HPDE6-E6E7 (cell line): ENCODE measurements at regions not wholly inside any gene's neighbourhood (a gene's known extent, or its start where the extent isn't known, plus 50 kb on each side); places are given as distances from the start of the nearest gene placed in this dataset.

Experiments used
- DNase-seq: peaks from one replicate; pipeline ENCODE4 v3.0.0; 2011; ENCODE audit warnings: missing footprints; ENCODE audit errors: extremely low spot score

DNA sequence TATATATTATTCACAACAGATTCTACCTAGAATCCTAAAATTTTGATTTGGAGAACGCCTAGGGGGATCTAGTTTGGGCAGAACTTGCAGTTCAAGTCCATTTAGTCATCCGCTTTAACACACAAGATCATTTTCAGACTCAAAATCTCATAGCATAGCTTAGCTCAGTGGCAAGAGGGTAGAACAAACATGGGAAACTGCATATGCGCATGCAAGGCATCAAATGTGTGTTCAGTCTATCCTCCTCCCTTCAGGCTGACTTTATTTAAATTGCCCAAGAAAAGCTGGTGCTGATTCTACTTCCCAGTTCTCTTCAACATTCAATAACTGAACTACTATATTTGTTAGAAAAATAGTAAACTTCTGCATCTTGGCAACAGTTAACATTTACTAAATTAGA lies 79.6 kb upstream of the NRXN1 start:
- no peak for DNase-seq

DNA sequence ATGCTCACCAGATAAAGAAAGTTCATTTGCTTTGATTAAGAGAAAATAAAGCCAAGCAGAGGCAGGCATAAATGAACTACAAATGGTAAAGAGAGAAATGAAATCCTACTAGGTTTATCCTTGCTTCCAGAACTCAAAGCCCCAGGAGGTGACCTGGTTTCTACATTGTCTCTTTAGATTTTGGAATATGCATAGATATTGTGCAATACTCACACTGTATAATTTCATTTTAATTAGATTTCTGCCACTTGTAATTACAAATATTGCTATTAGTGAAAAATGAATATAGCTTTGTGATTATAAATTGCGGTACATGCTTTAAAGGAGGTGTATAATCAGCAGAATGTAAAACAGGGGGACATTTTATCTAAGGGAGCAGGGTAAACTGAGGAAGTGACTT lies 76.9 kb upstream of the NRXN1 start:
- no peak for DNase-seq

DNA sequence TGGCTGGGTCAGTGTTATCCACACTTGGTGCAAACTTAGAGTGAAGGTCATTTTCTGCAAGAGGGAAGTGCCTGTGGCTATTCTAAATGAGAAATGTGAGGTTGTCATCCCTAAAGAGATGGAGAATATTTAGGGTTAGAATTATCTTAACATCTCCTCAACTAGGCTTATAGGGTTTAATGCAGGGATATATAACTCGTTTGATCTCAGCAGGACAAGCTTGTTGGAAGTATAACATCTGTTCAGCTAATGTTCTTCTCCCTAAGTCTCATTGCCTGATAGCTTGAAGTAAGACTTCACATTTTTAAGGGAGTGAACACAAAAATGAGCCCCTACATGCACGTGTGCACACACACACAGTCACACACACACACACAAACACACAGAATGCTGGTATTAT lies 75.9 kb upstream of the NRXN1 start:
- no peak for DNase-seq

- no peak for DNase-seq
Observed at GRCh38 chr2:51105811-51106210, 73.9 kb upstream of the NRXN1 start.

GRCh38 chr2:51103205-51103604 lies 71.3 kb upstream of the NRXN1 start:
- peak; percentile 1 for DNase-seq

DNA sequence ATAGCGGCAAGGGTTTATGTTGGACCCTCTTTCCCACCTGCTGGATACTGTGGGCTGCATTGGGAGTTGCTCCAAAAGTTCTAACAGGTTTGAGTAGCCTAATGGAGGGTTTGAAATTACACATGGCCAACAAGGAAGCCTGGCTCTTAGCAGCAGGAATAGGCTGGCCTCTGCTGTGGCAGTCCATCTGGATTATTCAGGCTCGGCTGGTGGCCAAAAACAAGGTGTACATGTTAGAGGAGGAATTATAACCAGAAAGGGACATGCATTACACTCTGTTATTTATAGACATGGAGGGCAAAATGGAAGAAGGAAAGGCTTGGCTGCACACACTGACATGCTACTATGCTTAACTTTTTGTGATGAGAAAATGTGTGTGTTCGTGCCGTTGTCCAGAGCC lies 61.1 kb upstream of the NRXN1 start:
- no peak for DNase-seq

DNA sequence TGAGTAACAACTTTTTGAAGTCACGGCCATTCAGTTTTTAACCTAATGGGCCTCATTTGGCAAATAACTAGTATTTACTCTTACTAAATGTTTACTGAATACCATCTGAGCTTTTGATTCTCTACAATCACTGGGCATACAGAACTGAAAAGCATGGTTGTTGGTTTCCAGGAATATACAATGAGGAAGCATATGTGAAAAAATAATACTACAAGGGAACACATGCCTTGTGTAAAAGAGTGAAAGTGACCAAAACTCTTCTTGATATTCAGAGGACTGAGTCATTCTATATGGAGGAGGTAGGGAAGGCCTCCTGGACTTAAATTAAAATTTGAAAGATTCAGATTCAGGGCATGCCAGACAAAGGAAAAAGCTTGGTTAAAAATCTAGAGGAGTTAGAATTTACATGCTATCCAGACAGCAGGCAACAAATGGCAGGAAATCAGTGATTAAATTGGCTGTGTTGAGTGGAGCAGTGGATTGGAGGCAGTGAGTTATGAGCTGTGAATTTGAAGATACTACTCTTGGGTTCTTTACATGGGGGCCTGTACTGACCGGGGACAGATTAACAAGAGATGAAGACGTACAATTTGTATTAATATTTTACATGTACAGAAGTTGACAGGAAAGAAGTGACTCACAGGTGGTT lies 53.6 kb upstream of the NRXN1 start:
- no peak for DNase-seq

- no peak for DNase-seq
Observed at GRCh38 chr2:51084750-51085149, 52.8 kb upstream of the NRXN1 start.
